Panc1 (cell line): ENCODE measurements at regions not wholly inside any gene's neighbourhood (a gene's known extent, or its start where the extent isn't known, plus 50 kb on each side); places are given as distances from the start of the nearest gene placed in this dataset.

ENCODE experiments used
- CTCF ChIP-seq: fragments of 450-650 bp; IDR thresholded peaks from 2 replicates; pipeline ENCODE4 v1.5.1; 2017; ENCODE audit warnings: mild to moderate bottlenecking
- SIN3A ChIP-seq: IDR thresholded peaks from 2 replicates; pipeline ENCODE4 v1.6.1; 2012; ENCODE audit warnings: low read depth, mild to moderate bottlenecking, low read length, moderate library complexity, borderline replicate concordance; ENCODE audit not compliant: insufficient read depth
- TCF7L2 ChIP-seq: IDR thresholded peaks from 2 replicates; pipeline ENCODE4 v1.6.1; 2011; ENCODE audit warnings: mild to moderate bottlenecking, low read depth, low read length, inconsistent platforms

- no peak for TF ChIP-seq TCF7L2
- no peak for TF ChIP-seq CTCF
- no peak for TF ChIP-seq SIN3A
These were observed 337.4 kb downstream of the CBLN4 start for GRCh38 chr20:55667955-55668354.
